Parathyroid adenoma (tissue), 2 donors: ENCODE measurements at regions not wholly inside any gene's neighbourhood (a gene's known extent, or its start where the extent isn't known, plus 50 kb on each side); places are given as distances from the start of the nearest gene placed in this dataset.
"Not testable (repeated sequence)": the region's sequence is repeated elsewhere in the genome, so short reads cannot be mapped to it uniquely, and the experiment has no call there.

ENCODE experiments used
- H2AFZ ChIP-seq: fragments of 300-600 bp; sonication (generic); one replicate; pipeline ENCODE4 v1.7.0; 2017; ENCODE audit warnings: antibody characterized with exemption, mild to moderate bottlenecking
- H3K27ac ChIP-seq: fragments of 300-600 bp; sonication (generic); one replicate; pipeline ENCODE4 v1.7.0; 2017
- H3K27me3 ChIP-seq: fragments of 300-600 bp; sonication (generic); one replicate; pipeline ENCODE4 v1.7.0; 2017; ENCODE audit warnings: low read length; ENCODE audit not compliant: control insufficient read depth, insufficient read depth
- H3K36me3 ChIP-seq: fragments of 300-600 bp; sonication (generic); one replicate; pipeline ENCODE4 v1.7.0; 2017; ENCODE audit warnings: low read length; ENCODE audit not compliant: control insufficient read depth, insufficient read depth
- H3K4me1 ChIP-seq: fragments of 300-600 bp; sonication (generic); one replicate; pipeline ENCODE4 v1.7.0; 2017; ENCODE audit warnings: control low read depth
- H3K4me2 ChIP-seq: fragments of 300-600 bp; sonication (generic); one replicate; pipeline ENCODE4 v1.7.0; 2017; ENCODE audit warnings: low read length
- H3K4me3 ChIP-seq: fragments of 300-600 bp; sonication (generic); one replicate; pipeline ENCODE4 v1.7.0; 2017; ENCODE audit warnings: low read depth, low read length
- H3K79me2 ChIP-seq: fragments of 300-600 bp; sonication (generic); one replicate; pipeline ENCODE4 v1.7.0; 2017; ENCODE audit warnings: control low read depth
- H3K9ac ChIP-seq: fragments of 300-600 bp; sonication (generic); one replicate; pipeline ENCODE4 v1.7.0; 2017; ENCODE audit warnings: mild to moderate bottlenecking
- H3K9me3 ChIP-seq: fragments of 300-600 bp; sonication (generic); one replicate; pipeline ENCODE4 v1.7.0; 2017; ENCODE audit warnings: low read length; ENCODE audit not compliant: control insufficient read depth
- CTCF ChIP-seq: fragments of 300-600 bp; sonication (generic); IDR thresholded peaks from one replicate; pipeline ENCODE4 v1.7.0; 2017; ENCODE audit warnings: antibody characterized with exemption, mild to moderate bottlenecking
- donor health status: primary hyperparathyroidism.

DNA sequence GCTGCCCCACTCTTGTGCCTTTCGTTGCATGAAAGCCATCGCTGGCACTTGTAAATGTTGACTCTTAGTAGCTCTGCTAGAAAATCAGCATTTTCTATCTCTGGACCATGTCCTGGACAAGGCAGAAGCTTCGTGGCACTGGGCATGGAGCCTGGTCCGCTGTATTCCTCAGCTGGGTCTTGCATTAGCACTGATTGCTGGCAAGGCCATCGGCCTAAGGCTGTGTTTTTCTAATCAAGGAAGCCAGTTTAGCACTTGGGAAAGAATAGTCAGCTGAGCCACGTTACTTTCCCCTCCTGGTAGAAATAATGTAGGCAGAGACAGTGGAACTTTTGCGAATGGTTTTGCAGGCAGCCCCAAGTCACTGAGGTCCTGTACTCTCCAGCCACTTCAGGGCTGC is 180.2 kb upstream of the EOLA2 start:
- no peak for TF ChIP-seq CTCF
- H2AFZ ChIP-seq = no peak overlapping the region
- H3K27me3 ChIP-seq = no peaks in the 10 kb centered on the region
- H3K79me2 ChIP-seq = no peaks in the 10 kb centered on the region
- no peak overlapping the region for H3K4me2 ChIP-seq
- no peak overlapping the region for H3K9ac ChIP-seq
- no peak overlapping the region for H3K4me3 ChIP-seq
- H3K27ac ChIP-seq = no peak overlapping the region
- no peaks in the 10 kb centered on the region for H3K36me3 ChIP-seq
- no peaks in the 10 kb centered on the region for H3K9me3 ChIP-seq
- H3K4me1 ChIP-seq = no peaks in the 10 kb centered on the region

GRCh38 chrX:150119323-150119722 is 181.0 kb upstream of the EOLA2 start:
- no peak overlapping the region for H3K9ac ChIP-seq
- no peak overlapping the region for H3K27ac ChIP-seq
- no peak overlapping the region for H3K4me2 ChIP-seq
- H3K36me3 ChIP-seq = no peaks in the 10 kb centered on the region
- no peaks in the 10 kb centered on the region for H3K79me2 ChIP-seq
- no peak overlapping the region for H2AFZ ChIP-seq
- H3K27me3 ChIP-seq = no peaks in the 10 kb centered on the region
- TF ChIP-seq CTCF = no peak
- no peaks in the 10 kb centered on the region for H3K9me3 ChIP-seq
- no peak overlapping the region for H3K4me3 ChIP-seq
- no peaks in the 10 kb centered on the region for H3K4me1 ChIP-seq

- not testable (repeated sequence) for H3K9me3 ChIP-seq, H3K27me3 ChIP-seq, H3K36me3 ChIP-seq, H3K4me1 ChIP-seq, H3K9ac ChIP-seq, H3K4me3 ChIP-seq, H3K27ac ChIP-seq, H2AFZ ChIP-seq, H3K4me2 ChIP-seq, H3K79me2 ChIP-seq
Observed at GRCh38 chrX:150125045-150125444, 186.8 kb upstream of the EOLA2 start.

DNA sequence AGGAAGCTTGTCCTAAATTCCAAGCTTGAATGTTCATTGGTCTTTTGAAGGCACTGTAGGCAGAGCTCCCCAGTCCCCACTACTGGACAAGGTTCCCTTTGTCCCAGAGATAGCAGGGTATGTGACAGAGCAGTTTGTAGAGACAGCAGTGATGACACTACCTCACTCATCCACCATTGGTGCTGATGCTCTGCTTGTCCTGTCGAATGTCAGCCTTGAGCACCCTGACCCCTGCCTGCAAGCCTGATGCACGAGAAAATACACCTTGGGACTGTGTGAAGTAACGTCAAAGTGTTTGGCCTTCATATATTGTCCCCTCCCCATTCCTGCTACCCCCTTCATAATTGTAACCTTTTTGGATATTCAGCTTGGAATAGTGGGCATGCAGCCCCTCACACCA is 188.9 kb upstream of the EOLA2 start:
- no peak overlapping the region for H3K27ac ChIP-seq
- no peak overlapping the region for H3K9ac ChIP-seq
- no peaks in the 10 kb centered on the region for H3K79me2 ChIP-seq
- H3K4me2 ChIP-seq = no peak overlapping the region
- H2AFZ ChIP-seq = no peak overlapping the region
- no peaks in the 10 kb centered on the region for H3K9me3 ChIP-seq
- no peaks in the 10 kb centered on the region for H3K27me3 ChIP-seq
- H3K36me3 ChIP-seq = no peaks in the 10 kb centered on the region
- H3K4me3 ChIP-seq = no peak overlapping the region
- no peak for TF ChIP-seq CTCF
- H3K4me1 ChIP-seq = no peaks in the 10 kb centered on the region

- H3K27ac ChIP-seq = no peak overlapping the region
- TF ChIP-seq CTCF = no peak
- H3K4me3 ChIP-seq = no peak overlapping the region
- no peaks in the 10 kb centered on the region for H3K27me3 ChIP-seq
- H3K9me3 ChIP-seq = no peaks in the 10 kb centered on the region
- H3K4me1 ChIP-seq = no peaks in the 10 kb centered on the region
- no peaks in the 10 kb centered on the region for H3K79me2 ChIP-seq
- H3K9ac ChIP-seq = no peak overlapping the region
- no peak overlapping the region for H3K4me2 ChIP-seq
- no peaks in the 10 kb centered on the region for H3K36me3 ChIP-seq
- no peak overlapping the region for H2AFZ ChIP-seq
Observed at GRCh38 chrX:150143721-150144440, 205.6 kb upstream of the EOLA2 start.
